Astrocyte of the cerebellum (primary cell): ENCODE measurements at regions not wholly inside any gene's neighbourhood (a gene's known extent, or its start where the extent isn't known, plus 50 kb on each side); places are given as distances from the start of the nearest gene placed in this dataset.

Experiments
- DNase-seq: peaks from one replicate; pipeline ENCODE4 v3.0.0-alpha.2; 2011; ENCODE audit warnings: low read depth
- H3K4me3 ChIP-seq: 2 replicates; pipeline ENCODE4 v1.5.1; 2011; ENCODE audit warnings: mild to moderate bottlenecking, low read depth, low read length, moderate library complexity
- in situ Hi-C: cut with HindIII; loops from 2 replicates; pipeline ENCODE4 v1.10.0; 2017; ENCODE audit warnings: low sequenced_read_pairs
- TF ChIP-seq, protein P1 (sequence below): IDR thresholded peaks from 2 replicates; pipeline ENCODE4 v1.5.1; 2012; ENCODE audit warnings: low read length, low read depth, moderate library complexity, mild to moderate bottlenecking; ENCODE audit errors: missing control alignments

DNA sequence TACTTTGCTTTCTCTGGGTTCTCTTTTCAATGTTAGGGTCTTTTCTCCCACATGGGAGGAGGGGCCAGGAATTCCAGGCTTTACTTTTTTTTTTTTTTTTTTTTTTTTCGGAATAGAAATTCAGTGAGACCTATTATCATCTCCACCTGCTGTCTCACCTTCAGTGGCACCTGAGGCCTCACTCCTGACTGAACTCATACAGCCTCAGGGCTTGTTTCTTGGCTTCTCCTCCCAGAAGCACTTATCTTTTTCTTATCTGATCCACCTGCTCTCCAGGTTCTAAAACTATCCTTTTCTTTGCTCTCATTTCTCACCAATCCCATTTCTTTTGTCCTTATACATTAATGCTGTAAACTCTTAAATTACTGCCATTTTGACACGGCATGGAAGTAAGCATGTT is 117.3 kb upstream of the PPP3CA start:
- DNase-seq: no peak
- TF ChIP-seq, protein P1, sequence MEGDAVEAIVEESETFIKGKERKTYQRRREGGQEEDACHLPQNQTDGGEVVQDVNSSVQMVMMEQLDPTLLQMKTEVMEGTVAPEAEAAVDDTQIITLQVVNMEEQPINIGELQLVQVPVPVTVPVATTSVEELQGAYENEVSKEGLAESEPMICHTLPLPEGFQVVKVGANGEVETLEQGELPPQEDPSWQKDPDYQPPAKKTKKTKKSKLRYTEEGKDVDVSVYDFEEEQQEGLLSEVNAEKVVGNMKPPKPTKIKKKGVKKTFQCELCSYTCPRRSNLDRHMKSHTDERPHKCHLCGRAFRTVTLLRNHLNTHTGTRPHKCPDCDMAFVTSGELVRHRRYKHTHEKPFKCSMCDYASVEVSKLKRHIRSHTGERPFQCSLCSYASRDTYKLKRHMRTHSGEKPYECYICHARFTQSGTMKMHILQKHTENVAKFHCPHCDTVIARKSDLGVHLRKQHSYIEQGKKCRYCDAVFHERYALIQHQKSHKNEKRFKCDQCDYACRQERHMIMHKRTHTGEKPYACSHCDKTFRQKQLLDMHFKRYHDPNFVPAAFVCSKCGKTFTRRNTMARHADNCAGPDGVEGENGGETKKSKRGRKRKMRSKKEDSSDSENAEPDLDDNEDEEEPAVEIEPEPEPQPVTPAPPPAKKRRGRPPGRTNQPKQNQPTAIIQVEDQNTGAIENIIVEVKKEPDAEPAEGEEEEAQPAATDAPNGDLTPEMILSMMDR: no peak
- H3K4me3 ChIP-seq: no peak overlapping the region
- in situ Hi-C loops: no loop called here

DNA sequence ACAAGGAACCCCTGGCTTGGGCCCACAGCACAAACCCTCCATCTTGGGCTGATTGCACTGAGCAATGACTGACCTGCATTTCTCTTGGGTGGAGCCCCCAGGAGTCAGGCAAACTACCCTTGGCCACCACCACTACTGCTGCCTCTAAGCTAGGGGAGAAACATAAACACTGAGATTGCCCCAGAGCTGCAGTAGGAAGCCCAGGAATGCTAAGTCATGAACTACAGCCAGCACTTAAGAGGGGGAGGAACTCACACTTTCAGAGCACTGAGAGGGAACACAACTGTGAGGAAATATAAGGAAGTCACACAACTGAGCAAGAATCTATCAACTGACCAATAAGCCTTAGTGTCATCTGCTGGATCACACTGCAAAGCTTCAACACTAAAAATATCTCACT is 111.6 kb upstream of the PPP3CA start:
- in situ Hi-C loops: no loop called here
- TF ChIP-seq, protein P1: no peak
- H3K4me3 ChIP-seq: no peak overlapping the region
- no peak for DNase-seq

DNA sequence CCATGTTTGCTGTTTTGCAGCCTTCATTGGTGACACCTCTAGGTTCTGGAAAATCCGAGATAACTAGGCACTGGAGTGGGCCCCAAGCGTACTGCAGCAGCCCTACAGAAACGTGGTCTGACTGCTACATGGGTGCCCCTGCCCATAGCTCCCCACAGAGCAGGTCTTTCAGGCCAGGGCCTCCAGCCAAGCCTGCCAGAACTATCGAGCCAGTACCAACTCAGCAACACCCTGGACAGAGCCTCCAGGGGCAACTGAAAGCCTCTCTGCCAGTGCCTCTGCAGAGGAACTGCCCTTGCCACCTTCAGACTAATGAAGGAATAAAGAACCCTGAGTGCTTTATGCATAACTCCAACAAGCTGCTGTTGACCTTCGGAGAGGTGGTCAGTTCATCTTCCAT is 111.1 kb upstream of the PPP3CA start:
- no peak for DNase-seq
- H3K4me3 ChIP-seq: no peak overlapping the region
- TF ChIP-seq, protein P1: no peak
- in situ Hi-C loops: no loop called here

DNA sequence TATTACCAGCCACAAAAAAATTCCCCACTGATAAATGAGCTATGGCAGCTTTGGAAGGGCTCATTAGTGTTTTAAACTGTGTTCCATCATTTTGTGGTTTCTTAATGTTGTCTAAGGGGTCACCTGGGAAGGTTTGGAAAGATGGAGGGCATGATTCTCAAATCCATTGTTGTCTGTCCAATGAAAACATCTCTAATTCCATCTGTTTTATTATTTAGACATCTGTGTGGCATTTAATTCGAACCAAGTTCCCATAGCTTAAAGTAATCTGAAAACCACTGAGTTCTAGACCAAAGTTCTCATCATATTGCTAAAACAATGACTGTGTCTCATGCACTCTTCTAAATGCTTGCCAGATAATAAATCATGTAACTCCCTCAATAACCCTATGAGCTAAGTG is 103.8 kb upstream of the PPP3CA start:
- in situ Hi-C loops: no loop called here
- H3K4me3 ChIP-seq: no peak overlapping the region
- peak; percentile 66 for DNase-seq
- TF ChIP-seq, protein P1: no peak

DNA sequence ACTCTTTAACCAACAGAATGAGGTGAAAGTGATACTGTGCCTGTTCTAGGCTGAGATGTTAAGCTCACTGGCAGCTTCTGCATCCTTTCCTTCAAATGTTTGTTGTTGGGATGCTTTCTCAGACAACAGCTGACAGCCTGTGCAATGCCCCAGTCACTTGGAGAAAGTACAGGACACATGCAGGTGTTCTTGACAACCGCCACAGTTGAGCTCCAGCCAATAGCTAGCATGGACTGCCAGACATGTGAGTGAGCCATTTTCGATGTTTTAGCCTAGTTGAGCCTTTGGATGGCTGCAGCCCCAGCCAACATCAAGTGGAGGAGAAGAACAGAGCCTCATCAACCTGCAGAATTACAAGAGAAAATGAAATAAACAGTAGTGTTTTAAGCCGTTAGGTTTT is 94.1 kb upstream of the PPP3CA start:
- H3K4me3 ChIP-seq: no peak overlapping the region
- DNase-seq: no peak
- in situ Hi-C loops: no loop called here
- TF ChIP-seq, protein P1: no peak

DNA sequence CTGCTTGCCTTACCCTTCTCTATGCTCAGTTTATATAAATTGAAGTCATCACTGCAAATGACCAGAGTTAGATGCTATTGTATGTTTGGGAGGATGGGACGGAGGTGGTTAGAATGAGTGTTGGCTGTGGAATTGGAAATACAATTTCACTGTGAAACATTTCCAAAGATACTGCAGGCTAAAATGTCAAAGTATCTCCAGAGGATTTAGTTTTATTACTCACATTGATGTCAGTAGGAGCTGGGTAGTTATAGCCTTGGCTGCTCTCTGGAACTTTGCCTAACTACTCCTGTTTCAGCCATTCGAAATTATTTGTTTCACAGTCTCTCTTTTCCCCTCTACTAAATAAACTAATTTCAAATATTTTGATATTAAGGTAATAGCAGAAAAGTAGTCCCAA is 92.6 kb upstream of the PPP3CA start:
- no peak for DNase-seq
- in situ Hi-C loops: no loop called here
- H3K4me3 ChIP-seq: no peak overlapping the region

DNA sequence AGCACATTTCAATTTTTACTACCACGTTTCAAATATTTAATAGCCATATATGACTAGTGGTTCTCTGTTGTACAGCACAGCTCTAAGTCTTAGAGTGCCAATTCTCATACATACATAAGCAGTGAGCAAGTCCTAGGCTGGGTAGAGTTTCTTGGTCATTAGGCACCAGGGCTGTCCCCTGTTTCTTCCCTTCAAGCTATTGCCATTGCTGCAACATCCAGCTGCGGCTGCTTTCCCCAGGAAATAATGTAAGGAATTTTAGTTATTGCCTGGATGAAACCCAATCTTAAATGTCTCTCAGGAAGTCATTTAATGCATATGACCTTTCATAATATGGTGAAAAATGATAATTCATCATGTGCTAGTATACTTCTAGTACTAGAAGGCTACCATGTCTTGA is 74.1 kb upstream of the PPP3CA start:
- no peak for DNase-seq
- no peak overlapping the region for H3K4me3 ChIP-seq
- TF ChIP-seq, protein P1: no peak
- in situ Hi-C loops: no loop called here

More for the DNA sequence above, 92.6 kb upstream of the PPP3CA start:
- TF ChIP-seq, protein P1: no peak
